ENCODE measurements at regions not wholly inside any gene's neighbourhood (a gene's known extent, or its start where the extent isn't known, plus 50 kb on each side); places are given as distances from the start of the nearest gene placed in this dataset.

GRCh38 chr18:65415098-65415497 lies 335.7 kb upstream of the CDH7 start:
- DNase-seq (ENCODE audit: low read depth in 1 of 2, low spot score in 1 of 2), result no peak

GRCh38 chr18:65414501-65414900 lies 336.3 kb upstream of the CDH7 start:
- DNase-seq (ENCODE audit: low read depth in 1 of 2, low spot score in 1 of 2), result no peak
- Histone ChIP-seq H3K27ac (replicated peaks) (no peak overlapping the region), H3K27me3 (ENCODE audit: insufficient read depth, poor library complexity, severe bottlenecking) (no peaks in the 10 kb centered on the region), H3K4me3 (replicated peaks; ENCODE audit: insufficient read depth, low read length) (no peak overlapping the region)
- TF ChIP-seq REST (IDR thresholded peaks at IDR 0.05; ENCODE audit: insufficient replicate concordance, low read depth) (no peak), GABPA (IDR thresholded peaks at IDR 0.05; ENCODE audit: low read depth) (no peak), SPI1 (IDR thresholded peaks at IDR 0.05; ENCODE audit: borderline replicate concordance, low read depth) (no peak)

More at GRCh38 chr18:65415098-65415497, 335.7 kb upstream of the CDH7 start:
- TF ChIP-seq CTCF (IDR thresholded peaks at IDR 0.05; ENCODE audit: insufficient read depth, low read length) (no peak), SPI1 (IDR thresholded peaks at IDR 0.05; ENCODE audit: borderline replicate concordance, low read depth) (no peak), POLR2AphosphoS5 (IDR thresholded peaks at IDR 0.05; ENCODE audit: low read depth) (no peak), REST (IDR thresholded peaks at IDR 0.05; ENCODE audit: insufficient replicate concordance, low read depth) (no peak), GABPA (IDR thresholded peaks at IDR 0.05; ENCODE audit: low read depth) (no peak)
- no peak overlapping the region for H3K27ac ChIP-seq (replicated peaks)
- H3K4me3 ChIP-seq (replicated peaks; ENCODE audit: insufficient read depth, low read length), result no peak overlapping the region
- no peaks in the 10 kb centered on the region for H3K27me3 ChIP-seq (ENCODE audit: insufficient read depth, poor library complexity, severe bottlenecking)

DNA sequence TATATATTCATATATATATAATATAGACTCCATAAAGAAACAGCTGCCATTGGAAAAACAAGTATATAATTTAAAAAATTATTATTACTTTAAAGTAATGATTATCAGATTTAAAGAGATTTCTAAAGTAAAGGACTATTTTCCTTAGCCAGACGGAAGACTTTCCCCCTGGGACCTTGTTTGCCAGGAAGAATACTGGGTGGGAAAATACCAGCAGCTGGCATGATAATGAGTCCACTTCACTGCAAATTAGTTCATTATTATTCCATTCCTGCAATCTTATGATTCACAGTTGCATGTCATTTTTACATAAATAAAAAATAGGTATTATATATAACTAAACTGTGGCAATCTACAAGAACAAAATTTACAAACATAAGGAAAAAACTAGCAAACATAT lies 339.8 kb upstream of the CDH7 start:
- no peak overlapping the region for H3K4me3 ChIP-seq (replicated peaks; ENCODE audit: insufficient read depth, low read length)
- TF ChIP-seq POLR2AphosphoS5 (IDR thresholded peaks at IDR 0.05; ENCODE audit: low read depth), result no peak
- TF ChIP-seq REST (IDR thresholded peaks at IDR 0.05; ENCODE audit: insufficient replicate concordance, low read depth), result no peak
- no peak for TF ChIP-seq GABPA (IDR thresholded peaks at IDR 0.05; ENCODE audit: low read depth)
- TF ChIP-seq CTCF (IDR thresholded peaks at IDR 0.05; ENCODE audit: insufficient read depth, low read length), result no peak
- no peak for TF ChIP-seq SPI1 (IDR thresholded peaks at IDR 0.05; ENCODE audit: borderline replicate concordance, low read depth)
- no peaks in the 10 kb centered on the region for H3K27me3 ChIP-seq (ENCODE audit: insufficient read depth, poor library complexity, severe bottlenecking)
- no peak overlapping the region for H3K27ac ChIP-seq (replicated peaks)
- DNase-seq (ENCODE audit: low read depth in 1 of 2, low spot score in 1 of 2), result no peak
